ENCODE measurements at regions not wholly inside any gene's neighbourhood (a gene's known extent, or its start where the extent isn't known, plus 50 kb on each side); places are given as distances from the start of the nearest gene placed in this dataset.

DNA sequence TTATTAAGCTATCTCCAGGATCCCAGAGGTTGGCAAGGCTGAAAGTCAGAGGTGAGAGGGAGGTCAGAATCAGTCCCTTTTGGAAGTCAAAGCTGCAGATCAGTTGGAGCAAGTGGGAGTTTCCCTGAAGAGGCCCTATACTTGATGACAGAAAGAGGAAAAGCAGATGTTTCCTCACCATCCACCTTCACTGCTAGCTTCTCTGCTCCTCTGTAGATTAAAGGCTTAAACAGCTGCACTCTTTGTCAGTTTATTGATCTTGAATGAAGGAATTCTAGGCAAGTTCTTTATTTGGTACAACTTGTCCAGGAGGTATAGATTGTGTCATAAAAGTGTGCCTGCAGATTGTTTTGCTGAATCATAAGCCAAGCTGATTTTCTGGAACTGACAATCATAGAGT is 408.2 kb upstream of the TGFBR2 start:
- TF ChIP-seq, protein P1, sequence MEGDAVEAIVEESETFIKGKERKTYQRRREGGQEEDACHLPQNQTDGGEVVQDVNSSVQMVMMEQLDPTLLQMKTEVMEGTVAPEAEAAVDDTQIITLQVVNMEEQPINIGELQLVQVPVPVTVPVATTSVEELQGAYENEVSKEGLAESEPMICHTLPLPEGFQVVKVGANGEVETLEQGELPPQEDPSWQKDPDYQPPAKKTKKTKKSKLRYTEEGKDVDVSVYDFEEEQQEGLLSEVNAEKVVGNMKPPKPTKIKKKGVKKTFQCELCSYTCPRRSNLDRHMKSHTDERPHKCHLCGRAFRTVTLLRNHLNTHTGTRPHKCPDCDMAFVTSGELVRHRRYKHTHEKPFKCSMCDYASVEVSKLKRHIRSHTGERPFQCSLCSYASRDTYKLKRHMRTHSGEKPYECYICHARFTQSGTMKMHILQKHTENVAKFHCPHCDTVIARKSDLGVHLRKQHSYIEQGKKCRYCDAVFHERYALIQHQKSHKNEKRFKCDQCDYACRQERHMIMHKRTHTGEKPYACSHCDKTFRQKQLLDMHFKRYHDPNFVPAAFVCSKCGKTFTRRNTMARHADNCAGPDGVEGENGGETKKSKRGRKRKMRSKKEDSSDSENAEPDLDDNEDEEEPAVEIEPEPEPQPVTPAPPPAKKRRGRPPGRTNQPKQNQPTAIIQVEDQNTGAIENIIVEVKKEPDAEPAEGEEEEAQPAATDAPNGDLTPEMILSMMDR (IDR thresholded peaks at IDR 0.05; ENCODE audit: control extremely low read depth in 1 of 3, insufficient read depth in 1 of 3, low read depth in 1 of 3, low read length in 3 of 3) = no peak
- TF ChIP-seq, protein P2, sequence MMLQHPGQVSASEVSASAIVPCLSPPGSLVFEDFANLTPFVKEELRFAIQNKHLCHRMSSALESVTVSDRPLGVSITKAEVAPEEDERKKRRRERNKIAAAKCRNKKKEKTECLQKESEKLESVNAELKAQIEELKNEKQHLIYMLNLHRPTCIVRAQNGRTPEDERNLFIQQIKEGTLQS (IDR thresholded peaks at IDR 0.05; ENCODE audit: insufficient read depth, low read depth, low read length) = no peak
- TF ChIP-seq POLR2A (IDR thresholded peaks at IDR 0.05; ENCODE audit: control extremely low read depth in 1 of 2, low read depth in 2 of 2, low read length in 2 of 2) (no peak), MAX (IDR thresholded peaks at IDR 0.05) (no peak)
